Body of pancreas (tissue), 4 donors: ENCODE measurements at regions not wholly inside any gene's neighbourhood (a gene's known extent, or its start where the extent isn't known, plus 50 kb on each side); places are given as distances from the start of the nearest gene placed in this dataset.

Experiments used
- CTCF ChIP-seq, 7 experiments: fragments of 450-650 bp in 4 of 7; fragments of 200-600 bp in 3 of 7; sonication (generic) in 3 of 7; IDR thresholded peaks; one replicate each; pipeline ENCODE4 v1.5.1; 2016 to 2019; ENCODE audit warnings: antibody characterized with exemption in 7 of 7
- POLR2A ChIP-seq, 3 donors: fragments of 450-650 bp; IDR thresholded peaks; one replicate each; pipeline ENCODE4 v1.6.1; 2016; ENCODE audit warnings: antibody characterized with exemption in 3 of 3, mild to moderate bottlenecking in 2 of 3

GRCh38 chr9:15369238-15369637 lies 53.4 kb upstream of the SNAPC3 start:
- TF ChIP-seq CTCF (IDR thresholded peaks at IDR 0.05): no peak
- TF ChIP-seq POLR2A (IDR thresholded peaks at IDR 0.05): no peak
